Activated naive CD4-positive, alpha-beta T cell treated with anti-CD3 and anti-CD28 coated beads, Interleukin-2, amount 50 U/mL, for 24 hours (primary cell): ENCODE measurements at regions not wholly inside any gene's neighbourhood (a gene's known extent, or its start where the extent isn't known, plus 50 kb on each side); places are given as distances from the start of the nearest gene placed in this dataset.

ENCODE experiments used
- H3K27ac Mint-ChIP-seq: one replicate; pipeline ENCODE4 v1.8.0; 2021; ENCODE audit warnings: mild to moderate bottlenecking, mixed read lengths
- H3K27me3 Mint-ChIP-seq: one replicate; pipeline ENCODE4 v1.8.0; 2021; ENCODE audit warnings: mixed read lengths
- H3K36me3 Mint-ChIP-seq: one replicate; pipeline ENCODE4 v1.8.0; 2021; ENCODE audit warnings: mixed read lengths
- H3K4me1 Mint-ChIP-seq: one replicate; pipeline ENCODE4 v1.8.0; 2021; ENCODE audit warnings: mixed read lengths
- H3K4me3 Mint-ChIP-seq: one replicate; pipeline ENCODE4 v1.8.0; 2021; ENCODE audit warnings: mild to moderate bottlenecking, mixed read lengths
- H3K9me3 Mint-ChIP-seq: one replicate; pipeline ENCODE4 v1.8.0; 2021; ENCODE audit warnings: mixed read lengths

GRCh38 chr21:38147391-38147790 is 109.4 kb upstream of the KCNJ15 start:
- Mint-ChIP-seq H3K9me3 (peaks cover 7% of the 10 kb centered on the region), H3K36me3 (no peaks in the 10 kb centered on the region), H3K4me3 (no peak overlapping the region)

GRCh38 chr21:38148046-38148445 is 108.7 kb upstream of the KCNJ15 start:
- no peak overlapping the region for H3K4me3 Mint-ChIP-seq
- H3K27me3 Mint-ChIP-seq = peaks cover 18% of the 10 kb centered on the region
- H3K36me3 Mint-ChIP-seq = no peaks in the 10 kb centered on the region

More at GRCh38 chr21:38147391-38147790, 109.4 kb upstream of the KCNJ15 start:
- Mint-ChIP-seq H3K4me1 (no peaks in the 10 kb centered on the region), H3K27ac (no peak overlapping the region), H3K27me3 (peaks cover 18% of the 10 kb centered on the region)

DNA sequence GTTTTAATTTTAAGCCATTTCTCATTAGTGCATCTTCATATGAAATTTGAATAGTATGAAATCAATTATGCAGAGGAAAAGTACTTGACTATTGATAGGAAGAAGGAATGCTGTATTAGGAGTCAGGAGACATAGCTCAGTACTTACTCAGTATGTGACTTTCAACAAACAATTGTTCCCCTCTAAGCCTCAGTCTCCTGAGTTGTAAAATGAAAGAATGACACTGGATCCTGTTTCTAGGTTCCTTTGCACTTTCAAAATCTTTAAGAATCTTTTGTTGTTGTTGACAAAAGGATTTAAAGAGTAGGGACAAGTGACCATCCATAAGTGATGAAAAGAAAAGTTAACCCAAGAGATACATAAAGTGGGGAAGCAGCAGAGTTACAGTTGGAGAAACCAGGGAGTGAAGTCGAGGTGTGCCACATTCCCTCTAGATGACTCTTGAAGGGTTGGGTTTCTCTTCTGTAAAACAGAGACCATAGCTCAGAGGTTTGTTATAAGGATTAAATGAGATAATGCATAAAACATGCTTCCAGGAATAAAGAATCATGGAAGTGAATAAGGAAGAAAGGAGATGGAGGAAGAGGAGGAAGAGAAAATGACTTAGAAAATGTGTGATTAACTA is 105.7 kb upstream of the KCNJ15 start:
- H3K36me3 Mint-ChIP-seq = no peaks in the 10 kb centered on the region
- H3K4me1 Mint-ChIP-seq = no peaks in the 10 kb centered on the region
- no peak overlapping the region for H3K4me3 Mint-ChIP-seq
- no peak overlapping the region for H3K27ac Mint-ChIP-seq
- H3K27me3 Mint-ChIP-seq = peaks cover 30% of the 10 kb centered on the region
- H3K9me3 Mint-ChIP-seq = no peaks in the 10 kb centered on the region

More at GRCh38 chr21:38148046-38148445, 108.7 kb upstream of the KCNJ15 start:
- Mint-ChIP-seq H3K27ac (no peak overlapping the region), H3K9me3 (peaks cover 7% of the 10 kb centered on the region), H3K4me1 (no peaks in the 10 kb centered on the region)

DNA sequence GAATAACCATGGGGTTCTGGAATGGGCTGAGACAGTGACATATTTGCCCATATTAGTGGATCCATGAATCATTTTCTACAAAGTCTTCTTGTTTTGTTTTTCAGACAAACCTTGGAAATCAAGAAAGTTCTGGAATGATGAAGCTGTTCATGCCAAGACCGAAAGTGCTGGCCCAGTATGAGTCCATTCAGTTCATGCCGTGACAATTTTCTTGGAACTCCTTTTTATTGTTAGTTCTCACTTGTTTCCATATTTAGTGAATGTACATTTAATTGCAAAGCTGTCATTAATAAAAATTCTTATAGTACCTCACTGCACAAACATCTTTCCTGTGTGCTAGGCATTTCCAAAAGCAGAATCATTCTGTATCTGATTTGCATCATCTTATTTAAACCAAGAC is 100.6 kb upstream of the KCNJ15 start:
- H3K27ac Mint-ChIP-seq = no peak overlapping the region
- no peaks in the 10 kb centered on the region for H3K9me3 Mint-ChIP-seq
- H3K4me1 Mint-ChIP-seq = no peaks in the 10 kb centered on the region
- H3K36me3 Mint-ChIP-seq = no peaks in the 10 kb centered on the region
- H3K4me3 Mint-ChIP-seq = no peak overlapping the region
- peaks cover 20% of the 10 kb centered on the region for H3K27me3 Mint-ChIP-seq

- Mint-ChIP-seq H3K4me3 (no peak overlapping the region), H3K27me3 (peaks cover 11% of the 10 kb centered on the region), H3K4me1 (no peaks in the 10 kb centered on the region), H3K27ac (no peak overlapping the region), H3K9me3 (no peaks in the 10 kb centered on the region), H3K36me3 (no peaks in the 10 kb centered on the region)
Observed at GRCh38 chr21:38159355-38159754, 97.4 kb upstream of the KCNJ15 start.

GRCh38 chr21:38165466-38166172 is 91.2 kb upstream of the KCNJ15 start:
- Mint-ChIP-seq H3K4me1 (no peaks in the 10 kb centered on the region), H3K27ac (no peak overlapping the region), H3K9me3 (no peaks in the 10 kb centered on the region), H3K4me3 (no peak overlapping the region), H3K36me3 (no peaks in the 10 kb centered on the region), H3K27me3 (peaks cover under 1% of the 10 kb centered on the region)

DNA sequence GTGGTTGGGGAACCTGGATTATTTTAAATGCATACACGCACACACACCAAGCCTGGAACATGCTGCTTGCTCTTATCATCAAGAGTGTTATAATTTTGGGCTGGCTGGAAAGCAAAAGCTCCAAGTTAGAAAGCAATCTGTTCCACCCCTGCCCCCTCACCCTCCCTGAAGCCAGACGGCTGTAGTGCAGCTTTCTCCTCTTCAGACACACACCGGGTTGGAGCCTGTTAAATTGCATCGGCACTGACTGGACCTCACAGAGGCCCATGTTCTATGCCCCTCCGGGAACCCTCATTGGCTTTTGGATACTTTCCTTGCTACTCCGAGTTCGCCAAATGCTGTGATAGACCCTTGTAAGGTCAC is 90.6 kb upstream of the KCNJ15 start:
- H3K9me3 Mint-ChIP-seq = no peaks in the 10 kb centered on the region
- peaks cover 2% of the 10 kb centered on the region for H3K27me3 Mint-ChIP-seq
- no peak overlapping the region for H3K4me3 Mint-ChIP-seq
- no peak overlapping the region for H3K27ac Mint-ChIP-seq
- H3K36me3 Mint-ChIP-seq = no peaks in the 10 kb centered on the region
- H3K4me1 Mint-ChIP-seq = no peaks in the 10 kb centered on the region

DNA sequence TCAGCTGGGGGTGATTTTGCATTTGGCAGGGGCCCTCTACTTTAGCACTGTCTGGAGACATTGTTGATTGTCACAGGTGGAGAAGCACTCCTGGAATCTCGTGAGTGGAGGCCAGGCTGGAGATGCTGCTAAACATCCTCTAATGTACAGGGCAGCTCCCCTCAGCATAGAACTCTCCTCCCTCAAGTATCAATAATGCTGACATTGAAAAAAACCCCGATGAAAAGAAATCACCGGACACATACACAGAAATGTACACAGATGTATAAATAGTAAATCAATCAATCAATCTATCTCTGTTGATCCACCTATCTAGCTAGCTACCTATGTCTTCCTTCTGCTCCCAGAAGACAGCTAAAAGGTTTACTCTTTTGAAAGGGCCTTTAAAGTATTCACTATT is 89.4 kb upstream of the KCNJ15 start:
- peaks cover 2% of the 10 kb centered on the region for H3K27me3 Mint-ChIP-seq
- H3K9me3 Mint-ChIP-seq = no peaks in the 10 kb centered on the region
- H3K4me1 Mint-ChIP-seq = no peaks in the 10 kb centered on the region
- H3K36me3 Mint-ChIP-seq = no peaks in the 10 kb centered on the region
- H3K4me3 Mint-ChIP-seq = no peak overlapping the region
- H3K27ac Mint-ChIP-seq = no peak overlapping the region

DNA sequence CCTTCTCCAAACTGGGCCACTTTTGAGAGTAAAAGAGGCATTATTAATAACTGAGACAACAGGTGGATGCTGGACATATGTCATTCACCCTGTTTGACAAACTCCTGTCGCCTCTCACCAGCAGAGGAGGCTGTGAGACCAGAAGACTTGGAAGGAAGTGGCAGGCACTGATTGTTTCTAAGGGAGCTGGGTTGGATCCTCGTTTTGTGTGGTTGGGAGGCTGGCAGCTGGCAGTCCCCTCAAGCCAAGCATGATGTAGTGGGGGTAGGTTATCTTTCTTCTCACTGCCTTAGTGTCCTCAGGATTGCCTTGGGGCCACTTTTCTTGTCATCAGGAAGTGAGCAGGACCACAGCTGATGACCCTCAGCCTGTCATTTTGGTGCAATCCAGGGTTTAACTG is 86.5 kb upstream of the KCNJ15 start:
- H3K9me3 Mint-ChIP-seq = no peaks in the 10 kb centered on the region
- H3K4me3 Mint-ChIP-seq = no peak overlapping the region
- H3K36me3 Mint-ChIP-seq = no peaks in the 10 kb centered on the region
- no peak overlapping the region for H3K27ac Mint-ChIP-seq
- peaks cover 2% of the 10 kb centered on the region for H3K27me3 Mint-ChIP-seq
- H3K4me1 Mint-ChIP-seq = no peaks in the 10 kb centered on the region

DNA sequence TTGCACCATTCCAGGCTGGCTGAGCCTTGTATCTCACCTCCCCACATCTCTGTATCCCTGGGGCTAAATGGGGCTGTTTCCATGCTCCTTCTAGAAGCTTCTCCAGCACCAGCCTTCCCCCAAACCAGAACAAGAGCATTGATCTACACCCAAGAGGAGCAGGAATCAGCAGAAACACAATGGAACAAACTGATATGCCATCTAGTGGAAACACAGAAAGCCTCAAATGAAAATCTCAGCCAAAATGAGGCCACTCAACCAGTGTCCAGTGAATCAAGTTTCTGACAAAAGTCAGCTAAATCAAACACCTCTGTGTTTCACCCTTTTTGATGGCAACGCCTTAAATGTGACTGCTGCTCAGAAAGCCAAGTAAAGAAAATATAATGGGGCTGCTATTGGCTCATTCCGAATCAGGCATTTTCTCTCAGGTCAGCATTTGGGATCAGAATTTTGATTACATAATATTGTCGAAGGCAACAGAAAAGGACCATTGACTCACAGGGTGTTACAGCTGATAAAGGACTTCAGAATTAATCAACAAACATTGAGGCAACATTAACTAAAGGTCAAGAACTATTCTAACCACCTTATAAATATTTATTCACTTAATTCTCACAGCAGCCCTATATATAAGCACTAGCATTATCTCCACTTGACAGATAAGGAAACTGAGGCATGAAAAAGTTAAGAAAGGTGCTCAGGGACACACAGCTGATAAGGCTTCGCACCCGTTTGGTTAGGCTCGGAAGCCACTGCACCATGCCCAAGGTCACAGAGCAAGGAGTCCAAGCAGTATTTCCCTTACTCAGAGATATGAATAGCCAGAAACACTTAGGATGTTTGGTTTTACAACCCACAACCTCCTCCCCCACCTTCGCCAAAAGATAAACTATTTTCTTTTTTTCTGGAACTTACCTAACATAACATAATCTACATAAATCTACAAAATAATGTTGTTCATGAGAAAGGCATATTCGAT is 85.8 kb upstream of the KCNJ15 start:
- Mint-ChIP-seq H3K9me3 (no peaks in the 10 kb centered on the region), H3K4me3 (no peak overlapping the region), H3K4me1 (no peaks in the 10 kb centered on the region), H3K27ac (no peak overlapping the region), H3K36me3 (no peaks in the 10 kb centered on the region), H3K27me3 (peaks cover 2% of the 10 kb centered on the region)

- Mint-ChIP-seq H3K27ac (no peak overlapping the region), H3K9me3 (no peaks in the 10 kb centered on the region), H3K4me1 (no peaks in the 10 kb centered on the region), H3K27me3 (peaks cover 2% of the 10 kb centered on the region), H3K36me3 (no peaks in the 10 kb centered on the region), H3K4me3 (no peak overlapping the region)
Observed at GRCh38 chr21:38171723-38172344, 85.0 kb upstream of the KCNJ15 start.

DNA sequence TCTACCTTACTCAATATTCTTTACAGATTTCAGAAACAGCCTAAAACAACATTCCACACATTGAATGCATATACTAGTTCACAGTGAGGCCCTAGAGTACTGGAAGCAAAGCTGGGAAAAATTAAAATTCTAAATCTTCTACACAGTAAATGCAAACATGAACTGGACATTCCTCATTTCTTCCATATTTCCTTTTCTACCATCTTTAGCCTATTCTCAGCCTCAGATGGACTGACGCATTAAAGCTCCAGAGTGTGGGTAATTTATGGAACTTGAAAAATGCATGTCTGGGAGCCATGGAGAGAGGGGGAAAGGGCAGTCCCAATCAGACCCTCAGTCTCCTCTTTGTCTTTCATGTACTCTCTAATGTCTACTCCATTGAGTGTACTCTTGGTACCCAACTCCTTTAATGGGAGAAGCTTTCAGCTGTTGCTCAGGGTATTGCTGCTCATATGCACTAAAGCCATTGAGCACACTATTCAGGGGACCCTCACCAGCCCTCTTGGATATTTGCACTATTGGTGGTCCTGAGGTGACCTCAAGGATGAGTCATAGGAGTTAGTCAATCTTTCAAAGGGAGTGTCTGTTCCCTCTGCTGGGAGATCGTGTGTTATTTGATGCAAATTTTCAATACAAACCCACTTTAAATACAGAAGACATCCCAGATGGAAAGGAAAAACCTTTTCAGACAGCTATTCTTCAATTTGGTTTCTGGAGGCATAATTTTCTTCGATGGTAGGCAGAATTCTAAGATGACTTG is 83.3 kb upstream of the KCNJ15 start:
- Mint-ChIP-seq H3K27me3 (peaks cover 2% of the 10 kb centered on the region), H3K4me3 (no peak overlapping the region), H3K9me3 (no peaks in the 10 kb centered on the region), H3K27ac (no peak overlapping the region), H3K4me1 (no peaks in the 10 kb centered on the region), H3K36me3 (no peaks in the 10 kb centered on the region)

DNA sequence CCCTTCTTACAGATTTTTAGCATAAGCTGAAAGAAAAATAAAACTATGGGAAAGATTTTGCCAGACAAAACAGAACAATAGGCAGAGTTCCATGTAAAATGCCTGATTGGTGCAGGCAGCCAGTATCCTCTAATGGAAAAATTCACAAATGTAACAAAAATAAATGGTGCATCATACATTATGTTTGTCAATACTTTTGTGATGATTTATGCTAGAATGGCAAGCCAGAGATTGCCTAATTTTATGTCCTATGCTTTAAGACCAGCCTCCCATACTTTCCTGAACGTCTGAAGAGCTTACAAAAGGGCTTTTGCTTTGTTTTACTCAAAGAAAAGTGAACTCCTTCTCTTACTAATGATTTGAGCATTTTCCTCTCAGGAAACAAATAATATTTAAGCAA is 81.5 kb upstream of the KCNJ15 start:
- Mint-ChIP-seq H3K36me3 (no peaks in the 10 kb centered on the region), H3K9me3 (no peaks in the 10 kb centered on the region), H3K27ac (no peak overlapping the region), H3K4me1 (no peaks in the 10 kb centered on the region), H3K4me3 (no peak overlapping the region), H3K27me3 (peaks cover 3% of the 10 kb centered on the region)

GRCh38 chr21:38177919-38178652 is 78.7 kb upstream of the KCNJ15 start:
- Mint-ChIP-seq H3K27ac (no peak overlapping the region), H3K27me3 (peaks cover 8% of the 10 kb centered on the region), H3K9me3 (no peaks in the 10 kb centered on the region), H3K36me3 (peaks cover 1% of the 10 kb centered on the region), H3K4me3 (no peak overlapping the region), H3K4me1 (no peaks in the 10 kb centered on the region)
